ENCODE measurements at regions not wholly inside any gene's neighbourhood (a gene's known extent, or its start where the extent isn't known, plus 50 kb on each side); places are given as distances from the start of the nearest gene placed in this dataset.

DNA sequence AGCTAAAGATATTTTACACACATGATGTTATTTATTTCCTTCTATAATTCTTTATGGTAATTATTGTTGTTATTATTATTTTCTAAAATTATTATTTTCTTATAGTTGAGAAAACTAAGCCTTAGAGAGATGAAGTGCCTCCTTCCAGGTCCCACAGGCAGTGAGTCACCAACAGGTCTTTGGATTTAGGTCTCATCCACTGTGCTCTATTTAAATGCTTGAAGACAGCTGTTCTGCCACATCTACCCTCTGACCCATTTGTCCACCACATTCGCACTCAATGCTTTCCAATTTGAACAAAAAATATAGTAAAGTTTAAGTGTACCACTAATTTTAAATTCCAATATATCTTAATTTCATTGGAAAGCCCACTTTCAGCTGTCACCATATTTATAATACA is 566.4 kb downstream of the PPARGC1A start:
- Histone ChIP-seq H2AFZ (ENCODE audit: low read depth, low read length) (no peak overlapping the region), H3K36me3 (ENCODE audit: control insufficient read depth, insufficient read depth, low read length) (no peaks in the 10 kb centered on the region), H3K27me3 (ENCODE audit: control insufficient read depth in 2 of 2, insufficient read depth in 2 of 2, low read length in 2 of 2) (no peaks in the 10 kb centered on the region), H3K4me3 (no peak overlapping the region), H3K9ac (ENCODE audit: insufficient read depth in 1 of 2, low read depth in 2 of 2, low read length in 2 of 2) (no peak overlapping the region), H4K20me1 (replicated peaks; ENCODE audit: control insufficient read depth, insufficient read depth, low read length) (no peaks in the 10 kb centered on the region), H3K27ac (ENCODE audit: extremely low read depth, low read depth, low read length) (no peak overlapping the region), H3K4me1 (replicated peaks in 1 of 2; ENCODE audit: control insufficient read depth in 2 of 2, insufficient read depth in 2 of 2, low read length in 2 of 2) (no peaks in the 10 kb centered on the region), H3K9me1 (ENCODE audit: control insufficient read depth, insufficient read depth, low read length) (no peaks in the 10 kb centered on the region), H3K4me2 (ENCODE audit: insufficient read depth, low read length) (no peak overlapping the region), H3K79me2 (ENCODE audit: control insufficient read depth, insufficient read depth, low read length) (no peaks in the 10 kb centered on the region), H3K9me3 (replicated peaks; ENCODE audit: control insufficient read depth, insufficient read depth, low read depth, low read length) (no peaks in the 10 kb centered on the region)
- no peak for TF ChIP-seq RBM14 (IDR thresholded peaks at IDR 0.05; ENCODE audit: borderline replicate concordance, insufficient read depth, low read depth, low read length)
- no peak for TF ChIP-seq FOXK1 (CRISPR knock-in tag; IDR thresholded peaks at IDR 0.05; ENCODE audit: borderline replicate concordance)
- TF ChIP-seq, protein P1, sequence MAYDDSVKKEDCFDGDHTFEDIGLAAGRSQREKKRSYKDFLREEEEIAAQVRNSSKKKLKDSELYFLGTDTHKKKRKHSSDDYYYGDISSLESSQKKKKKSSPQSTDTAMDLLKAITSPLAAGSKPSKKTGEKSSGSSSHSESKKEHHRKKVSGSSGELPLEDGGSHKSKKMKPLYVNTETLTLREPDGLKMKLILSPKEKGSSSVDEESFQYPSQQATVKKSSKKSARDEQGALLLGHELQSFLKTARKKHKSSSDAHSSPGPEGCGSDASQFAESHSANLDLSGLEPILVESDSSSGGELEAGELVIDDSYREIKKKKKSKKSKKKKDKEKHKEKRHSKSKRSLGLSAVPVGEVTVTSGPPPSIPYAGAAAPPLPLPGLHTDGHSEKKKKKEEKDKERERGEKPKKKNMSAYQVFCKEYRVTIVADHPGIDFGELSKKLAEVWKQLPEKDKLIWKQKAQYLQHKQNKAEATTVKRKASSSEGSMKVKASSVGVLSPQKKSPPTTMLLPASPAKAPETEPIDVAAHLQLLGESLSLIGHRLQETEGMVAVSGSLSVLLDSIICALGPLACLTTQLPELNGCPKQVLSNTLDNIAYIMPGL (CRISPR knock-in tag; IDR thresholded peaks at IDR 0.05): no peak
- TF ChIP-seq, protein P2, sequence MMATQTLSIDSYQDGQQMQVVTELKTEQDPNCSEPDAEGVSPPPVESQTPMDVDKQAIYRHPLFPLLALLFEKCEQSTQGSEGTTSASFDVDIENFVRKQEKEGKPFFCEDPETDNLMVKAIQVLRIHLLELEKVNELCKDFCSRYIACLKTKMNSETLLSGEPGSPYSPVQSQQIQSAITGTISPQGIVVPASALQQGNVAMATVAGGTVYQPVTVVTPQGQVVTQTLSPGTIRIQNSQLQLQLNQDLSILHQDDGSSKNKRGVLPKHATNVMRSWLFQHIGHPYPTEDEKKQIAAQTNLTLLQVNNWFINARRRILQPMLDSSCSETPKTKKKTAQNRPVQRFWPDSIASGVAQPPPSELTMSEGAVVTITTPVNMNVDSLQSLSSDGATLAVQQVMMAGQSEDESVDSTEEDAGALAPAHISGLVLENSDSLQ (IDR thresholded peaks at IDR 0.05): no peak
- in situ Hi-C loops (cut with MboI): no loop called here
- intact Hi-C loops (cut with micrococcal nuclease): no loop called here
- no peak for DNase-seq (ENCODE audit: extremely low read depth in 1 of 4, low spot score in 3 of 4)
- no peak for ATAC-seq
- ChIA-PET POLR2A (no interaction called here), CTCF (ENCODE audit: low intra/inter-chr PET ratio) (no interaction called here)
- no TSS peak for BruUV-seq (replicated peaks)
- no peak for FAIRE-seq
- WGBS (ENCODE audit: insufficient coverage, low coverage, missing lambda C conversion rate): 28% methylated on average over 1 of the region's 1 CpG

Measured in K562 (cell line).